ENCODE measurements at regions not wholly inside any gene's neighbourhood (a gene's known extent, or its start where the extent isn't known, plus 50 kb on each side); places are given as distances from the start of the nearest gene placed in this dataset.

- Histone ChIP-seq H3K36me3 (no peaks in the 10 kb centered on the region), H3K4me3 (no peak overlapping the region), H3K27me3 (no peaks in the 10 kb centered on the region), H3K4me1 (peaks cover 4 to 25% (median 14%) of the 10 kb centered on the region in 4 donors), H3K27ac (peak overlapping the region in 3 of 5 donors; percentile 65 to 79 (median 69)), H3K9me3 (no peaks in the 10 kb centered on the region)
- TF ChIP-seq POLR2AphosphoS5 (IDR thresholded peaks at IDR 0.05) (no peak), EP300 (IDR thresholded peaks at IDR 0.05) (no peak), POLR2A (IDR thresholded peaks at IDR 0.05) (no peak)
- TF ChIP-seq, protein P1, sequence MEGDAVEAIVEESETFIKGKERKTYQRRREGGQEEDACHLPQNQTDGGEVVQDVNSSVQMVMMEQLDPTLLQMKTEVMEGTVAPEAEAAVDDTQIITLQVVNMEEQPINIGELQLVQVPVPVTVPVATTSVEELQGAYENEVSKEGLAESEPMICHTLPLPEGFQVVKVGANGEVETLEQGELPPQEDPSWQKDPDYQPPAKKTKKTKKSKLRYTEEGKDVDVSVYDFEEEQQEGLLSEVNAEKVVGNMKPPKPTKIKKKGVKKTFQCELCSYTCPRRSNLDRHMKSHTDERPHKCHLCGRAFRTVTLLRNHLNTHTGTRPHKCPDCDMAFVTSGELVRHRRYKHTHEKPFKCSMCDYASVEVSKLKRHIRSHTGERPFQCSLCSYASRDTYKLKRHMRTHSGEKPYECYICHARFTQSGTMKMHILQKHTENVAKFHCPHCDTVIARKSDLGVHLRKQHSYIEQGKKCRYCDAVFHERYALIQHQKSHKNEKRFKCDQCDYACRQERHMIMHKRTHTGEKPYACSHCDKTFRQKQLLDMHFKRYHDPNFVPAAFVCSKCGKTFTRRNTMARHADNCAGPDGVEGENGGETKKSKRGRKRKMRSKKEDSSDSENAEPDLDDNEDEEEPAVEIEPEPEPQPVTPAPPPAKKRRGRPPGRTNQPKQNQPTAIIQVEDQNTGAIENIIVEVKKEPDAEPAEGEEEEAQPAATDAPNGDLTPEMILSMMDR (IDR thresholded peaks at IDR 0.05): no peak
- WGBS, 5 donors: 55 to 78% (median 72%) methylated on average over 1 of the region's 1 CpG
- DNase-seq: no peak
- intact Hi-C loops (cut with DNase I; ENCODE audit: low total_unique reads): no loop called here
Measured at GRCh38 chr6:134378426-134378825, 60.5 kb upstream of the SGK1 start.

- Histone ChIP-seq H3K27ac (no peak overlapping the region), H3K36me3 (no peaks in the 10 kb centered on the region), H3K9me3 (no peaks in the 10 kb centered on the region), H3K4me3 (no peak overlapping the region), H3K4me1 (peaks cover 4 to 38% (median 14%) of the 10 kb centered on the region in 4 donors), H3K27me3 (no peaks in the 10 kb centered on the region)
- WGBS, 5 donors: 93 to 97% (median 94%) methylated on average over 3 of the region's 3 CpGs
- no peak for DNase-seq
- TF ChIP-seq POLR2A (IDR thresholded peaks at IDR 0.05): no peak
- TF ChIP-seq EP300 (IDR thresholded peaks at IDR 0.05): no peak
- TF ChIP-seq POLR2AphosphoS5 (IDR thresholded peaks at IDR 0.05): no peak
- TF ChIP-seq, protein P1 (IDR thresholded peaks at IDR 0.05): no peak
- intact Hi-C loops (cut with DNase I; ENCODE audit: low total_unique reads): no loop called here
Measured at GRCh38 chr6:134376785-134377184, 58.9 kb upstream of the SGK1 start.

GRCh38 chr6:134375220-134375580, 57.3 kb upstream of the SGK1 start:
- Histone ChIP-seq H3K27ac (no peak overlapping the region), H3K27me3 (no peaks in the 10 kb centered on the region), H3K9me3 (no peaks in the 10 kb centered on the region), H3K4me1 (peaks cover 4 to 33% (median 8%) of the 10 kb centered on the region in 4 donors), H3K4me3 (no peak overlapping the region), H3K36me3 (no peaks in the 10 kb centered on the region)
- TF ChIP-seq, protein P1 (IDR thresholded peaks at IDR 0.05): no peak
- no peak for TF ChIP-seq POLR2AphosphoS5 (IDR thresholded peaks at IDR 0.05)
- TF ChIP-seq EP300 (IDR thresholded peaks at IDR 0.05): no peak
- no peak for TF ChIP-seq POLR2A (IDR thresholded peaks at IDR 0.05)
- intact Hi-C loops (cut with DNase I; ENCODE audit: low total_unique reads): no loop called here
- DNase-seq: no peak
- 91 to 97% (median 95%) methylated on average over 4 of the region's 4 CpGs for WGBS, 5 donors

DNA sequence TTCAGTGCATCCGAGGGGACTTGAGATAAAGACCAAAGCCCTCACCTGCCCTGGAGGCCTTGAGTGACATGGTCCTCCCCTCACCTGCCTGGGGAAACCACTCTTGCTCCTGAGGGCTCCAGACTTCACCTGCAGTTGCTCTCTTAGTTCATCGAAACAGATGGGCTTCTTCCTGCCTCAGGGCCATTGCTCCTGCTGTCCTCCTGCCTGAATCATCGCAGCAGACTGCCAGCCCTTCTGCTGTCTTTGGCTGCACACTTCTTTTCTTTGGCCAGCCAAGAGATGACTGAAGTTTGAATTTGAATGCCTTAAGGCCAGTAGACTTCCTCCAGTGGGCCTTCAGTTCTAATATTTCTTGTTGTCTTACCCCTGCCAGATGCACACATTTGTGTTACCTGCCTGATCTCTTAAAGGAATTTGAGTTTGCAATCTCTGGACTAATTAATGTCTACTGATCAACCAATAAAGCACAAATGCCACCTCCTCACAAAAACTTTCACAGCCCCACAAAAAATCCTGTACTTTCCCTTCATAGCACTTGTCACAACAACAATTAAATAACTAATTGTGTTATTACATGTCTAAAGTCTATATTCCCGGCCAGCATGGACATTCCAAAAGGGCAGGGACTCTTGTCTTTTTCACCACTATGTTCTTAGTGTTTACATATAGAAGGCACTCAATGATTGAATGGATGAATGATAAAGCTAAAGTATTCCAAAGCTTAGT, 56.7 kb upstream of the SGK1 start:
- no peaks in the 10 kb centered on the region for H3K36me3 ChIP-seq
- H3K9me3 ChIP-seq: no peaks in the 10 kb centered on the region
- WGBS, 5 donors: 68 to 90% (median 75%) methylated on average over 4 of the region's 4 CpGs
- intact Hi-C loops (cut with DNase I; ENCODE audit: low total_unique reads): no loop called here
- no peak overlapping the region for H3K4me3 ChIP-seq
- no peak for DNase-seq
- H3K27ac ChIP-seq: peak overlapping the region in 1 of 5 donors; percentile 56
- H3K4me1 ChIP-seq: peaks cover 2 to 30% (median 4%) of the 10 kb centered on the region in 4 donors
- no peaks in the 10 kb centered on the region for H3K27me3 ChIP-seq
- TF ChIP-seq EP300 (IDR thresholded peaks at IDR 0.05) (no peak), POLR2A (IDR thresholded peaks at IDR 0.05) (no peak), POLR2AphosphoS5 (IDR thresholded peaks at IDR 0.05) (no peak)
- TF ChIP-seq, protein P1 (IDR thresholded peaks at IDR 0.05): no peak
